Liver (tissue), 8 donors: ENCODE measurements at regions not wholly inside any gene's neighbourhood (a gene's known extent, or its start where the extent isn't known, plus 50 kb on each side); places are given as distances from the start of the nearest gene placed in this dataset.

ENCODE experiments used
- DNase-seq: peaks from one replicate; pipeline ENCODE4 v3.0.0-alpha.2; 2017; ENCODE audit warnings: low spot score
- H3K27ac ChIP-seq, 2 donors: one replicate each; pipeline ENCODE4 v1.7.0; 2013; ENCODE audit warnings: inconsistent platforms in 2 of 2, low read length in 2 of 2, control low read depth in 1 of 2, low read depth in 1 of 2, mild to moderate bottlenecking in 1 of 2
- H3K27me3 ChIP-seq, 4 donors: one replicate each; pipeline versions ENCODE4 v1.6.1 to v1.7.0; 2013; ENCODE audit warnings: low read length in 3 of 4, inconsistent platforms in 1 of 4, mild to moderate bottlenecking in 1 of 4, moderate library complexity in 1 of 4; ENCODE audit not compliant: control insufficient read depth in 4 of 4, insufficient read depth in 4 of 4
- H3K36me3 ChIP-seq, 4 donors: one replicate each; pipeline versions ENCODE4 v1.6.1 to v1.7.0; 2013; ENCODE audit warnings: low read length in 3 of 4, mild to moderate bottlenecking in 3 of 4, low read depth in 1 of 4, moderate library complexity in 1 of 4; ENCODE audit not compliant: control insufficient read depth in 4 of 4, insufficient read depth in 3 of 4
- H3K4me1 ChIP-seq, 4 donors: one replicate each; pipeline versions ENCODE4 v1.6.1 to v1.7.0; 2013; ENCODE audit warnings: low read length in 3 of 4, mild to moderate bottlenecking in 3 of 4, moderate library complexity in 1 of 4; ENCODE audit not compliant: control insufficient read depth in 4 of 4, insufficient read depth in 4 of 4
- H3K4me3 ChIP-seq, 3 donors: one replicate each; pipeline versions ENCODE4 v1.6.1 to v1.7.0; 2013; ENCODE audit warnings: low read length in 3 of 3, control low read depth in 1 of 3, low read depth in 1 of 3, mild to moderate bottlenecking in 1 of 3
- H3K9ac ChIP-seq, 2 donors: one replicate each; pipeline ENCODE4 v1.7.0; 2013; ENCODE audit warnings: low read length in 2 of 2, mild to moderate bottlenecking in 2 of 2, moderate library complexity in 2 of 2, control low read depth in 1 of 2, low read depth in 1 of 2
- H3K9me3 ChIP-seq, 4 donors: one replicate each; pipeline versions ENCODE4 v1.6.1 to v1.7.0; 2013; ENCODE audit warnings: low read length in 3 of 4; ENCODE audit not compliant: control insufficient read depth in 4 of 4
- ATF3 ChIP-seq: IDR thresholded peaks from 2 replicates; pipeline ENCODE4 v1.6.1; 2016; ENCODE audit warnings: antibody characterized with exemption
- CTCF ChIP-seq: fragments of 150-350 bp; IDR thresholded peaks from 2 replicates; pipeline ENCODE4 v1.5.1; 2017; ENCODE audit warnings: improper control_type of control experiment, low read depth, low read length; ENCODE audit not compliant: missing input control
- EGR1 ChIP-seq, 2 donors: IDR thresholded peaks; 2 replicates each; pipeline ENCODE4 v1.6.1; 2016 to 2018; ENCODE audit warnings: antibody characterized with exemption in 2 of 2, low read depth in 2 of 2
- FOXA1 ChIP-seq: IDR thresholded peaks from 2 replicates; pipeline ENCODE4 v1.6.1; 2016; ENCODE audit warnings: antibody characterized with exemption
- FOXA2 ChIP-seq: IDR thresholded peaks from 2 replicates; pipeline ENCODE4 v1.6.1; 2016; ENCODE audit warnings: antibody characterized with exemption
- GABPA ChIP-seq, 2 donors: IDR thresholded peaks in 1 of 2; conservative IDR thresholded peaks in 1 of 2; 2 replicates each; pipeline ENCODE4 v1.6.1; 2016; ENCODE audit warnings: antibody characterized with exemption in 2 of 2, mild to moderate bottlenecking in 1 of 2, moderate library complexity in 1 of 2
- HNF4A ChIP-seq, 2 donors: conservative IDR thresholded peaks; 2 replicates each; pipeline ENCODE4 v1.6.1; 2016; ENCODE audit warnings: antibody characterized with exemption in 2 of 2, mild to moderate bottlenecking in 2 of 2
- HNF4G ChIP-seq: IDR thresholded peaks from 2 replicates; pipeline ENCODE4 v1.6.1; 2016; ENCODE audit warnings: antibody characterized with exemption
- JUND ChIP-seq, 2 donors: IDR thresholded peaks; 2 replicates each; pipeline ENCODE4 v1.6.1; 2016; ENCODE audit warnings: antibody characterized with exemption in 2 of 2
- NR2F2 ChIP-seq: IDR thresholded peaks from 2 replicates; pipeline ENCODE4 v1.6.1; 2016; ENCODE audit warnings: antibody characterized with exemption
- RAD21 ChIP-seq, 2 donors: IDR thresholded peaks; 2 replicates each; pipeline ENCODE4 v1.6.1; 2016; ENCODE audit warnings: antibody characterized with exemption in 2 of 2, mild to moderate bottlenecking in 2 of 2
- RXRA ChIP-seq, 2 donors: IDR thresholded peaks; 2 replicates each; pipeline ENCODE4 v1.6.1; 2017 to 2018; ENCODE audit warnings: antibody characterized with exemption in 2 of 2, mild to moderate bottlenecking in 1 of 2
- SP1 ChIP-seq: IDR thresholded peaks from 2 replicates; pipeline ENCODE4 v1.6.1; 2018; ENCODE audit warnings: antibody characterized with exemption, mild to moderate bottlenecking
- TAF1 ChIP-seq: conservative IDR thresholded peaks from 2 replicates; pipeline ENCODE4 v1.6.1; 2016; ENCODE audit warnings: antibody characterized with exemption, mild to moderate bottlenecking
- YY1 ChIP-seq: IDR thresholded peaks from 2 replicates; pipeline ENCODE4 v1.6.1; 2016; ENCODE audit warnings: antibody characterized with exemption, mild to moderate bottlenecking
- WGBS: extraction: QIAGEN DNeasy Blood & Tissue Kit; methylation state at CpG from one replicate; pipeline ENCODE4 v1.1.7; 2013; 5-methylcytosine and 5-hydroxymethylcytosine counted together
- TF ChIP-seq, protein P1 (sequence below): IDR thresholded peaks from 2 replicates; pipeline ENCODE4 v1.6.1; 2016; ENCODE audit warnings: antibody characterized with exemption, mild to moderate bottlenecking
- TF ChIP-seq, protein P2 (sequence below): IDR thresholded peaks from 2 replicates; pipeline ENCODE4 v1.6.1; 2016; ENCODE audit warnings: antibody characterized with exemption
- TF ChIP-seq, protein P3 (sequence below): IDR thresholded peaks from 2 replicates; pipeline ENCODE4 v1.6.1; 2016; ENCODE audit warnings: antibody characterized with exemption
- donor health status: healthy.
- donor health status: healthy.
- donor health status: healthy.
- donor health status: healthy.
- donor health status: healthy.

GRCh38 chr2:19653509-19653908 is 248.3 kb downstream of the TTC32 start:
- TF ChIP-seq SP1 (no peak), FOXA2 (no peak), EGR1 (IDR thresholded peaks at IDR 0.05; ENCODE audit: low read depth in 2 of 2) (no peak), GABPA (IDR thresholded peaks at IDR 0.05 in 1 of 2, conservative IDR thresholded peaks at IDR 0.05 in 1 of 2) (no peak), YY1 (no peak), JUND (IDR thresholded peaks at IDR 0.05) (no peak), HNF4A (conservative IDR thresholded peaks at IDR 0.05) (no peak), RAD21 (IDR thresholded peaks at IDR 0.05) (no peak), TAF1 (no peak), ATF3 (no peak), NR2F2 (no peak)
- TF ChIP-seq, protein P1, sequence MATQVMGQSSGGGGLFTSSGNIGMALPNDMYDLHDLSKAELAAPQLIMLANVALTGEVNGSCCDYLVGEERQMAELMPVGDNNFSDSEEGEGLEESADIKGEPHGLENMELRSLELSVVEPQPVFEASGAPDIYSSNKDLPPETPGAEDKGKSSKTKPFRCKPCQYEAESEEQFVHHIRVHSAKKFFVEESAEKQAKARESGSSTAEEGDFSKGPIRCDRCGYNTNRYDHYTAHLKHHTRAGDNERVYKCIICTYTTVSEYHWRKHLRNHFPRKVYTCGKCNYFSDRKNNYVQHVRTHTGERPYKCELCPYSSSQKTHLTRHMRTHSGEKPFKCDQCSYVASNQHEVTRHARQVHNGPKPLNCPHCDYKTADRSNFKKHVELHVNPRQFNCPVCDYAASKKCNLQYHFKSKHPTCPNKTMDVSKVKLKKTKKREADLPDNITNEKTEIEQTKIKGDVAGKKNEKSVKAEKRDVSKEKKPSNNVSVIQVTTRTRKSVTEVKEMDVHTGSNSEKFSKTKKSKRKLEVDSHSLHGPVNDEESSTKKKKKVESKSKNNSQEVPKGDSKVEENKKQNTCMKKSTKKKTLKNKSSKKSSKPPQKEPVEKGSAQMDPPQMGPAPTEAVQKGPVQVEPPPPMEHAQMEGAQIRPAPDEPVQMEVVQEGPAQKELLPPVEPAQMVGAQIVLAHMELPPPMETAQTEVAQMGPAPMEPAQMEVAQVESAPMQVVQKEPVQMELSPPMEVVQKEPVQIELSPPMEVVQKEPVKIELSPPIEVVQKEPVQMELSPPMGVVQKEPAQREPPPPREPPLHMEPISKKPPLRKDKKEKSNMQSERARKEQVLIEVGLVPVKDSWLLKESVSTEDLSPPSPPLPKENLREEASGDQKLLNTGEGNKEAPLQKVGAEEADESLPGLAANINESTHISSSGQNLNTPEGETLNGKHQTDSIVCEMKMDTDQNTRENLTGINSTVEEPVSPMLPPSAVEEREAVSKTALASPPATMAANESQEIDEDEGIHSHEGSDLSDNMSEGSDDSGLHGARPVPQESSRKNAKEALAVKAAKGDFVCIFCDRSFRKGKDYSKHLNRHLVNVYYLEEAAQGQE, result no peak
- TF ChIP-seq, protein P2, sequence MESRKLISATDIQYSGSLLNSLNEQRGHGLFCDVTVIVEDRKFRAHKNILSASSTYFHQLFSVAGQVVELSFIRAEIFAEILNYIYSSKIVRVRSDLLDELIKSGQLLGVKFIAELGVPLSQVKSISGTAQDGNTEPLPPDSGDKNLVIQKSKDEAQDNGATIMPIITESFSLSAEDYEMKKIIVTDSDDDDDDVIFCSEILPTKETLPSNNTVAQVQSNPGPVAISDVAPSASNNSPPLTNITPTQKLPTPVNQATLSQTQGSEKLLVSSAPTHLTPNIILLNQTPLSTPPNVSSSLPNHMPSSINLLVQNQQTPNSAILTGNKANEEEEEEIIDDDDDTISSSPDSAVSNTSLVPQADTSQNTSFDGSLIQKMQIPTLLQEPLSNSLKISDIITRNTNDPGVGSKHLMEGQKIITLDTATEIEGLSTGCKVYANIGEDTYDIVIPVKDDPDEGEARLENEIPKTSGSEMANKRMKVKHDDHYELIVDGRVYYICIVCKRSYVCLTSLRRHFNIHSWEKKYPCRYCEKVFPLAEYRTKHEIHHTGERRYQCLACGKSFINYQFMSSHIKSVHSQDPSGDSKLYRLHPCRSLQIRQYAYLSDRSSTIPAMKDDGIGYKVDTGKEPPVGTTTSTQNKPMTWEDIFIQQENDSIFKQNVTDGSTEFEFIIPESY, result no peak
- TF ChIP-seq, protein P3, sequence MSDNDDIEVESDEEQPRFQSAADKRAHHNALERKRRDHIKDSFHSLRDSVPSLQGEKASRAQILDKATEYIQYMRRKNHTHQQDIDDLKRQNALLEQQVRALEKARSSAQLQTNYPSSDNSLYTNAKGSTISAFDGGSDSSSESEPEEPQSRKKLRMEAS, result no peak
- H3K27me3 ChIP-seq, result no peaks in the 10 kb centered on the region
- H3K4me1 ChIP-seq, result no peaks in the 10 kb centered on the region
- DNase-seq, result no peak
- 86% methylated on average over 10 of the region's 10 CpGs for WGBS
- no peak overlapping the region for H3K9ac ChIP-seq
- H3K9me3 ChIP-seq, result no peaks in the 10 kb centered on the region
- no peak overlapping the region for H3K27ac ChIP-seq
- H3K4me3 ChIP-seq, result no peak overlapping the region
- H3K36me3 ChIP-seq, result no peaks in the 10 kb centered on the region

- Histone ChIP-seq H3K36me3 (no peaks in the 10 kb centered on the region), H3K9ac (no peak overlapping the region), H3K4me1 (no peaks in the 10 kb centered on the region), H3K27me3 (no peaks in the 10 kb centered on the region), H3K4me3 (no peak overlapping the region), H3K27ac (no peak overlapping the region), H3K9me3 (no peaks in the 10 kb centered on the region)
- DNase-seq, result no peak
- 80% methylated on average over 1 of the region's 1 CpG for WGBS
- no peak for TF ChIP-seq FOXA1
- TF ChIP-seq JUND (IDR thresholded peaks at IDR 0.05), result no peak
- no peak for TF ChIP-seq ATF3
- no peak for TF ChIP-seq EGR1 (IDR thresholded peaks at IDR 0.05; ENCODE audit: low read depth in 2 of 2)
- TF ChIP-seq CTCF, result no peak
- TF ChIP-seq NR2F2, result no peak
- TF ChIP-seq GABPA (IDR thresholded peaks at IDR 0.05 in 1 of 2, conservative IDR thresholded peaks at IDR 0.05 in 1 of 2), result no peak
- no peak for TF ChIP-seq RXRA (IDR thresholded peaks at IDR 0.05)
- no peak for TF ChIP-seq HNF4G
- TF ChIP-seq SP1, result no peak
- TF ChIP-seq HNF4A (conservative IDR thresholded peaks at IDR 0.05), result no peak
- no peak for TF ChIP-seq FOXA2
- TF ChIP-seq, protein P3, result no peak
Observed at GRCh38 chr2:19652811-19653210, 249.0 kb downstream of the TTC32 start.
